ENCODE measurements at regions not wholly inside any gene's neighbourhood (a gene's known extent, or its start where the extent isn't known, plus 50 kb on each side); places are given as distances from the start of the nearest gene placed in this dataset.

GRCh38 chr16:25635454-25635853 lies 56.3 kb upstream of the HS3ST4 start:
- TF ChIP-seq CTCF (IDR thresholded peaks at IDR 0.05; ENCODE audit: insufficient read depth, low read depth, low read length), result no peak
- no peak for TF ChIP-seq EZH2 (IDR thresholded peaks at IDR 0.05; ENCODE audit: insufficient read depth, low read length)

Data from astrocyte (in vitro differentiated cells and primary cell).